DND-41 (cell line): ENCODE measurements at regions not wholly inside any gene's neighbourhood (a gene's known extent, or its start where the extent isn't known, plus 50 kb on each side); places are given as distances from the start of the nearest gene placed in this dataset.

Experiments
- ATAC-seq: fragments of 200-7000 bp; cut with Tn5 transposase; 3 replicates; pipeline ENCODE4 v1.9.1; 2021; ENCODE audit warnings: low read depth; ENCODE audit not compliant: insufficient read depth
- DNase-seq: peaks from one replicate; pipeline ENCODE4 v3.0.0-alpha.2; 2020
- H2AFZ ChIP-seq: 2 replicates; pipeline ENCODE4 v1.6.0; 2012; ENCODE audit warnings: low read depth, low read length
- H3K27ac ChIP-seq: 2 replicates; pipeline ENCODE4 v1.5.1; 2012; ENCODE audit warnings: low read length, inconsistent platforms
- H3K27me3 ChIP-seq: fragments of 200-600 bp; sonication (generic); 2 replicates; pipeline ENCODE4 v1.6.0; 2012; ENCODE audit warnings: low read length, mild to moderate bottlenecking, inconsistent platforms; ENCODE audit not compliant: insufficient read depth, poor library complexity
- H3K36me3 ChIP-seq: 2 replicates; pipeline ENCODE4 v1.5.1; 2012; ENCODE audit warnings: low read length, inconsistent platforms; ENCODE audit not compliant: insufficient read depth
- H3K4me1 ChIP-seq: 2 replicates; pipeline ENCODE4 v1.5.1; 2012; ENCODE audit warnings: mild to moderate bottlenecking, low read length; ENCODE audit not compliant: insufficient read depth
- H3K4me2 ChIP-seq: 2 replicates; pipeline ENCODE4 v1.6.0; 2012; ENCODE audit warnings: mild to moderate bottlenecking, moderate library complexity, low read length, inconsistent platforms; ENCODE audit not compliant: insufficient read depth
- H3K4me3 ChIP-seq, 2 experiments: fragments of 200-600 bp in 1 of 2; shearing (Covaris generic) in 1 of 2; 2 replicates each; pipeline ENCODE4 v1.5.1; 2012 to 2016; ENCODE audit warnings: inconsistent platforms in 2 of 2, low read length in 2 of 2, mild to moderate bottlenecking in 2 of 2, low read depth in 1 of 2, moderate library complexity in 1 of 2
- H3K79me2 ChIP-seq: 2 replicates; pipeline ENCODE4 v1.6.0; 2012; ENCODE audit warnings: low read length, inconsistent platforms; ENCODE audit not compliant: insufficient read depth
- H3K9ac ChIP-seq: 2 replicates; pipeline ENCODE4 v1.6.0; 2012; ENCODE audit warnings: low read depth, mild to moderate bottlenecking, inconsistent platforms, low read length, moderate library complexity
- H3K9me3 ChIP-seq: 2 replicates; pipeline ENCODE4 v1.5.1; 2012; ENCODE audit warnings: low read length, moderate library complexity, mild to moderate bottlenecking, inconsistent platforms; ENCODE audit not compliant: insufficient read depth, severe bottlenecking
- H4K20me1 ChIP-seq: 2 replicates; pipeline ENCODE4 v1.6.0; 2012; ENCODE audit warnings: low read length; ENCODE audit not compliant: insufficient read depth
- EZH2 ChIP-seq: IDR thresholded peaks from 3 replicates; pipeline ENCODE4 v1.6.1; 2012; ENCODE audit warnings: borderline replicate concordance, low read depth, mild to moderate bottlenecking, moderate library complexity, low read length, inconsistent platforms; ENCODE audit not compliant: severe bottlenecking
- TF ChIP-seq, protein P1 (sequence below): IDR thresholded peaks from 2 replicates; pipeline ENCODE4 v1.5.1; 2012; ENCODE audit warnings: borderline replicate concordance, low read length, moderate library complexity, mild to moderate bottlenecking; ENCODE audit not compliant: poor library complexity, severe bottlenecking; ENCODE audit errors: extremely low read depth

DNA sequence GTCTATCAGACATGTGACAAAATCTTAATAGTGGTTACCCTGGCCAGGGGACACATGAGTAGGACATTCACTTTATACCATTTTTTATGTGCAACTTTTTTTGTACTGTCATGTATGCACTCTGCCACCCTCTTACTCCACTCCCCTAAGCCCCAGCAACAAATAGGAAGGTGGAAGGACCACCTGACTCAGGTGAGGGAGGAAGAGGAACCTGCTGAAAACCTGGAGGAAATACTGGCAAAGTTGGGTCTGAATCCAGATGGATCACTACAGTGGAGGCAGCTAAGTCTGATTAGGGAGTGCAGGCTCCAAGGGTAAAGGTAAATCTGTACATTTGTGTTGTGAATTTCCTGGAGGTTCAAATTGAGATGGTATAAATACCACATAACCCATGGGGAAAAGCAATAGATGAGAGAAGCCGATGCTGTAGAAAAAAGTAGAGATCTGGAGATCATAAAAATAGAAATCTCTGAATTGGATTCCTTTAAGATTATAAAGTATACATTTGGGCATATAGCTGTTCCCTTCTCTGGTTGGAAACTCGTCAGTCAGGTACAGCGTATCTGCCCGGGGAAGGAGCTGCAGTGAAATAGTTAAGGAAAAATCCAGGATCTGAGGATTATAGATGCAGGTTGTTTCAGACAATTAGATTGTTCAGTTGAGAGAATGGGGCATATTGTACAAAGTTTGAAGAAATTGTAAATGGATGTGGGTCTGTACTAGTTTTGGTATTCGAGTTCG is 52.2 kb upstream of the OR9Q1 start:
- H4K20me1 ChIP-seq, result no peaks in the 10 kb centered on the region
- H3K9me3 ChIP-seq, result no peaks in the 10 kb centered on the region
- H3K27ac ChIP-seq, result no peak overlapping the region
- H3K79me2 ChIP-seq, result no peaks in the 10 kb centered on the region
- no peak for ATAC-seq
- H2AFZ ChIP-seq, result no peak overlapping the region
- H3K9ac ChIP-seq, result no peak overlapping the region
- no peak overlapping the region for H3K4me2 ChIP-seq
- H3K27me3 ChIP-seq, result no peaks in the 10 kb centered on the region
- TF ChIP-seq, protein P1, sequence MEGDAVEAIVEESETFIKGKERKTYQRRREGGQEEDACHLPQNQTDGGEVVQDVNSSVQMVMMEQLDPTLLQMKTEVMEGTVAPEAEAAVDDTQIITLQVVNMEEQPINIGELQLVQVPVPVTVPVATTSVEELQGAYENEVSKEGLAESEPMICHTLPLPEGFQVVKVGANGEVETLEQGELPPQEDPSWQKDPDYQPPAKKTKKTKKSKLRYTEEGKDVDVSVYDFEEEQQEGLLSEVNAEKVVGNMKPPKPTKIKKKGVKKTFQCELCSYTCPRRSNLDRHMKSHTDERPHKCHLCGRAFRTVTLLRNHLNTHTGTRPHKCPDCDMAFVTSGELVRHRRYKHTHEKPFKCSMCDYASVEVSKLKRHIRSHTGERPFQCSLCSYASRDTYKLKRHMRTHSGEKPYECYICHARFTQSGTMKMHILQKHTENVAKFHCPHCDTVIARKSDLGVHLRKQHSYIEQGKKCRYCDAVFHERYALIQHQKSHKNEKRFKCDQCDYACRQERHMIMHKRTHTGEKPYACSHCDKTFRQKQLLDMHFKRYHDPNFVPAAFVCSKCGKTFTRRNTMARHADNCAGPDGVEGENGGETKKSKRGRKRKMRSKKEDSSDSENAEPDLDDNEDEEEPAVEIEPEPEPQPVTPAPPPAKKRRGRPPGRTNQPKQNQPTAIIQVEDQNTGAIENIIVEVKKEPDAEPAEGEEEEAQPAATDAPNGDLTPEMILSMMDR, result no peak
- TF ChIP-seq EZH2, result no peak
- no peaks in the 10 kb centered on the region for H3K4me1 ChIP-seq
- no peaks in the 10 kb centered on the region for H3K36me3 ChIP-seq
- DNase-seq, result no peak
- H3K4me3 ChIP-seq, result no peak overlapping the region

GRCh38 chr11:57972013-57972367 is 51.7 kb upstream of the OR9Q1 start:
- TF ChIP-seq, protein P1, result no peak
- TF ChIP-seq EZH2, result no peak
- no peak overlapping the region for H3K9ac ChIP-seq
- H3K27ac ChIP-seq, result no peak overlapping the region
- ATAC-seq (no peak), DNase-seq (no peak)
- no peaks in the 10 kb centered on the region for H3K36me3 ChIP-seq
- no peak overlapping the region for H3K4me3 ChIP-seq
- H4K20me1 ChIP-seq, result no peaks in the 10 kb centered on the region
- no peaks in the 10 kb centered on the region for H3K27me3 ChIP-seq
- H3K4me1 ChIP-seq, result no peaks in the 10 kb centered on the region
- no peak overlapping the region for H3K4me2 ChIP-seq
- H3K9me3 ChIP-seq, result no peaks in the 10 kb centered on the region
- H2AFZ ChIP-seq, result no peak overlapping the region
- no peaks in the 10 kb centered on the region for H3K79me2 ChIP-seq
